Cardiac fibroblast (primary cell): ENCODE measurements at regions not wholly inside any gene's neighbourhood (a gene's known extent, or its start where the extent isn't known, plus 50 kb on each side); places are given as distances from the start of the nearest gene placed in this dataset.

Experiments
- DNase-seq, 2 donors: peaks; one replicate each; pipeline versions ENCODE4 v3.0.0 to v3.0.0-alpha.2; 2010; ENCODE audit warnings: low read depth in 2 of 2
- H3K4me3 ChIP-seq, 2 donors: replicated peaks in 1 of 2; 1 replicate in 1 of 2; 2 replicates in 1 of 2; pipeline ENCODE4 v1.5.1; 2011; ENCODE audit warnings: low read depth in 2 of 2, low read length in 2 of 2, mild to moderate bottlenecking in 2 of 2, moderate library complexity in 1 of 2
- CTCF ChIP-seq: IDR thresholded peaks from one replicate; pipeline ENCODE4 v1.5.1; 2011; ENCODE audit warnings: low read depth, mild to moderate bottlenecking, low read length, inconsistent platforms

- DNase-seq: no peak
- H3K4me3 ChIP-seq: no peak overlapping the region
- TF ChIP-seq CTCF: no peak
Measured at GRCh38 chr12:89844539-89844938, 135.9 kb upstream of the ATP2B1 start.

- DNase-seq: peak; percentile 16 to 25
- no peak for TF ChIP-seq CTCF
- no peak overlapping the region for H3K4me3 ChIP-seq
Measured at GRCh38 chr12:89840162-89840922, 131.7 kb upstream of the ATP2B1 start.

- TF ChIP-seq CTCF: no peak
- DNase-seq: no peak
- no peak overlapping the region for H3K4me3 ChIP-seq
Measured at GRCh38 chr12:89839444-89839843, 130.8 kb upstream of the ATP2B1 start.

GRCh38 chr12:89838833-89839232 is 130.2 kb upstream of the ATP2B1 start:
- H3K4me3 ChIP-seq: no peak overlapping the region
- TF ChIP-seq CTCF: no peak
- no peak for DNase-seq

- no peak for TF ChIP-seq CTCF
- peak in 1 of 2 donors; percentile 3 for DNase-seq
- H3K4me3 ChIP-seq: no peak overlapping the region
Measured at GRCh38 chr12:89836026-89836425, 127.4 kb upstream of the ATP2B1 start.

- no peak overlapping the region for H3K4me3 ChIP-seq
- no peak for DNase-seq
- no peak for TF ChIP-seq CTCF
Measured at GRCh38 chr12:89834676-89835075, 126.0 kb upstream of the ATP2B1 start.
